Keratinocyte (primary cell): ENCODE measurements at regions not wholly inside any gene's neighbourhood (a gene's known extent, or its start where the extent isn't known, plus 50 kb on each side); places are given as distances from the start of the nearest gene placed in this dataset.

Experiments used
- DNase-seq: peaks from one replicate; pipeline ENCODE4 v3.0.0-alpha.2; 2011; ENCODE audit warnings: low read depth, missing footprints, low spot score
- FAIRE-seq: peaks from 2 replicates; lab custom pipeline; 2011; peaks lifted over from hg19 to GRCh38; lab: Jason Lieb, UNC
- H2AFZ ChIP-seq: 2 replicates; pipeline ENCODE4 v1.6.0; 2012; ENCODE audit warnings: low read length, control low read depth, inconsistent platforms; ENCODE audit not compliant: control insufficient read depth
- H3K27ac ChIP-seq: 2 replicates; pipeline ENCODE4 v1.5.1; 2011; ENCODE audit warnings: low read length; ENCODE audit not compliant: control insufficient read depth, insufficient read depth
- H3K27me3 ChIP-seq: 3 replicates; pipeline ENCODE4 v1.6.0; 2011; ENCODE audit warnings: low read length; ENCODE audit not compliant: control insufficient read depth, insufficient read depth; ENCODE audit errors: extremely low read depth
- H3K36me3 ChIP-seq, 2 experiments: 2 replicates in 1 of 2; 3 replicates in 1 of 2; pipeline ENCODE4 v1.5.1; 2011; ENCODE audit warnings: low read length in 2 of 2, mild to moderate bottlenecking in 1 of 2; ENCODE audit not compliant: control insufficient read depth in 2 of 2, insufficient read depth in 2 of 2; ENCODE audit errors: extremely low read depth in 1 of 2
- H3K4me1 ChIP-seq: 3 replicates; pipeline ENCODE4 v1.5.1; 2011; ENCODE audit warnings: low read length; ENCODE audit not compliant: control insufficient read depth, insufficient read depth; ENCODE audit errors: extremely low read depth
- H3K4me2 ChIP-seq: 3 replicates; pipeline ENCODE4 v1.6.0; 2011; ENCODE audit warnings: low read depth, low read length; ENCODE audit not compliant: control insufficient read depth, insufficient read depth; ENCODE audit errors: extremely low read depth
- H3K4me3 ChIP-seq, 3 experiments: fragments of 200-600 bp in 1 of 3; sonication (generic) in 1 of 3; 2 replicates in 2 of 3; 3 replicates in 1 of 3; pipeline ENCODE4 v1.5.1; 2011 to 2016; ENCODE audit warnings: low read length in 3 of 3, mild to moderate bottlenecking in 3 of 3, control low read depth in 2 of 3, inconsistent platforms in 1 of 3, low read depth in 1 of 3, mixed read lengths in 1 of 3, mixed run types in 1 of 3, moderate library complexity in 1 of 3; ENCODE audit not compliant: control insufficient read depth in 2 of 3, insufficient read depth in 2 of 3; ENCODE audit errors: extremely low read depth in 1 of 3
- H3K79me2 ChIP-seq: 2 replicates; pipeline ENCODE4 v1.6.0; 2012; ENCODE audit warnings: low read length; ENCODE audit not compliant: control insufficient read depth, insufficient read depth
- H3K9ac ChIP-seq: 3 replicates; pipeline ENCODE4 v1.6.0; 2011; ENCODE audit warnings: low read length; ENCODE audit not compliant: control insufficient read depth, insufficient read depth; ENCODE audit errors: extremely low read depth
- H3K9me1 ChIP-seq: 3 replicates; pipeline ENCODE4 v1.6.0; 2011; ENCODE audit warnings: low read length; ENCODE audit not compliant: control insufficient read depth, insufficient read depth; ENCODE audit errors: extremely low read depth
- H3K9me3 ChIP-seq: 2 replicates; pipeline ENCODE4 v1.5.1; 2012; ENCODE audit warnings: low read depth, low read length; ENCODE audit not compliant: control insufficient read depth
- H4K20me1 ChIP-seq: 3 replicates; pipeline ENCODE4 v1.6.0; 2011; ENCODE audit warnings: low read length; ENCODE audit not compliant: control insufficient read depth, insufficient read depth; ENCODE audit errors: extremely low read depth
- EZH2 ChIP-seq: IDR thresholded peaks from one replicate; pipeline ENCODE4 v1.6.1; 2012; ENCODE audit warnings: inconsistent platforms, mild to moderate bottlenecking, low read length, moderate library complexity
- dilution Hi-C: fragments of 300-500 bp; cut with MboI; formaldehyde crosslinking; loops from one replicate; pipeline ENCODE4 v1.7.0; 2020; ENCODE audit warnings: low sequenced_read_pairs; ENCODE audit not compliant: extremely low pct_ligation_motif_present
- TF ChIP-seq, protein P1 (sequence below), 3 experiments: IDR thresholded peaks in 1 of 3; conservative IDR thresholded peaks in 1 of 3; optimal IDR thresholded peaks in 1 of 3; 2 replicates in 2 of 3; 3 replicates in 1 of 3; pipeline versions ENCODE3 to v1.5.1; 2011; ENCODE audit warnings: low read length in 3 of 3, mild to moderate bottlenecking in 3 of 3, moderate library complexity in 2 of 3, control low read depth in 1 of 3, inconsistent platforms in 1 of 3; ENCODE audit not compliant: insufficient read depth in 2 of 3; ENCODE audit errors: extremely low read depth in 1 of 3

DNA sequence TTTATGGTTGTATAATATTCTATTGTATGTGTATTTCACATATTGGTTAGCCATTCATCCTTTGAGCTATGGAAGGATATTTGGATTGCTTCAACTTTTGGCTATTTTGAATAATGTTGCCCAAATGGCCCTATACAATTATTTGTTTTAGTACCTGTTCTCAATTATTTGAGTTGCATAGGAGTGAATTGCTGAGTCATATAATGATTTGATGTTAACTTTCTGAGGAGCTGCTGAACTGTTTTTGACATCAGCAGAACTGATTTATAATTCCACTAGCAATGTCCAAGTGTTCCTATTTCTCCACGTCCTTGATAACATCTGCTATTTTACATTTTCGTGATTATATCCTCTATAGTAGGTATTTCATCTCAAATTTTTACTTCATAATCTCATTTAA lies 839.9 kb downstream of the KCNT2 start:
- no peak for TF ChIP-seq EZH2
- TF ChIP-seq, protein P1, sequence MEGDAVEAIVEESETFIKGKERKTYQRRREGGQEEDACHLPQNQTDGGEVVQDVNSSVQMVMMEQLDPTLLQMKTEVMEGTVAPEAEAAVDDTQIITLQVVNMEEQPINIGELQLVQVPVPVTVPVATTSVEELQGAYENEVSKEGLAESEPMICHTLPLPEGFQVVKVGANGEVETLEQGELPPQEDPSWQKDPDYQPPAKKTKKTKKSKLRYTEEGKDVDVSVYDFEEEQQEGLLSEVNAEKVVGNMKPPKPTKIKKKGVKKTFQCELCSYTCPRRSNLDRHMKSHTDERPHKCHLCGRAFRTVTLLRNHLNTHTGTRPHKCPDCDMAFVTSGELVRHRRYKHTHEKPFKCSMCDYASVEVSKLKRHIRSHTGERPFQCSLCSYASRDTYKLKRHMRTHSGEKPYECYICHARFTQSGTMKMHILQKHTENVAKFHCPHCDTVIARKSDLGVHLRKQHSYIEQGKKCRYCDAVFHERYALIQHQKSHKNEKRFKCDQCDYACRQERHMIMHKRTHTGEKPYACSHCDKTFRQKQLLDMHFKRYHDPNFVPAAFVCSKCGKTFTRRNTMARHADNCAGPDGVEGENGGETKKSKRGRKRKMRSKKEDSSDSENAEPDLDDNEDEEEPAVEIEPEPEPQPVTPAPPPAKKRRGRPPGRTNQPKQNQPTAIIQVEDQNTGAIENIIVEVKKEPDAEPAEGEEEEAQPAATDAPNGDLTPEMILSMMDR (optimal IDR thresholded peaks at IDR 0.05 in 1 of 3, IDR thresholded peaks at IDR 0.05 in 1 of 3, conservative IDR thresholded peaks at IDR 0.05 in 1 of 3; ENCODE audit: extremely low read depth in 1 of 3, insufficient read depth in 2 of 3, low read length in 3 of 3): no peak
- DNase-seq (no peak), FAIRE-seq (no peak)
- Histone ChIP-seq H3K4me1 (no peaks in the 10 kb centered on the region), H3K4me3 (no peak overlapping the region), H3K9me1 (no peaks in the 10 kb centered on the region), H3K27me3 (no peaks in the 10 kb centered on the region), H2AFZ (no peak overlapping the region), H4K20me1 (no peaks in the 10 kb centered on the region), H3K9me3 (no peaks in the 10 kb centered on the region), H3K4me2 (no peak overlapping the region), H3K36me3 (no peaks in the 10 kb centered on the region), H3K79me2 (no peaks in the 10 kb centered on the region), H3K27ac (no peak overlapping the region), H3K9ac (no peak overlapping the region)
- dilution Hi-C loops: no loop called here

DNA sequence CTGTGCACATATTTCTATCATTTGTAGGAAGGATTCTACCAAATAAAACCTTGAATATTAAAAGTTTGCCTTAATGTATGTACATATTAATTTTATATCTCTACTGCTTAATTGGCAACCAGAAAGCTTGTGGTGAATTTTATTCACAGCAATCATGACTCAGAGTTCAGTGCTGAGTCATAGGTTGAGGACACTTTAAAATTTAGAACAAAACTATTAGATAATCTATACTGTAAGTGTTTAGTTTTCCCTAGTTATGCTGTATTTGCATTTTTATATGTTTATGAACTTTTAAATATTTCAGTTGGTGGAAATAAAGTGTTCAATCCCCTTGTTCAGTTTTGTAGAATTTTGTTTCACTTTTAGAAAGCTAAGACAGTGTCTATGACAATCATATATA lies 841.5 kb downstream of the KCNT2 start:
- no peaks in the 10 kb centered on the region for H3K36me3 ChIP-seq
- no peak overlapping the region for H3K4me3 ChIP-seq
- dilution Hi-C loops: no loop called here
- TF ChIP-seq, protein P1 (optimal IDR thresholded peaks at IDR 0.05 in 1 of 3, IDR thresholded peaks at IDR 0.05 in 1 of 3, conservative IDR thresholded peaks at IDR 0.05 in 1 of 3; ENCODE audit: extremely low read depth in 1 of 3, insufficient read depth in 2 of 3, low read length in 3 of 3): no peak
- no peak for TF ChIP-seq EZH2
- no peak overlapping the region for H3K9ac ChIP-seq
- H3K9me3 ChIP-seq: no peaks in the 10 kb centered on the region
- H3K4me1 ChIP-seq: no peaks in the 10 kb centered on the region
- no peaks in the 10 kb centered on the region for H3K27me3 ChIP-seq
- no peak overlapping the region for H2AFZ ChIP-seq
- no peak overlapping the region for H3K4me2 ChIP-seq
- H3K9me1 ChIP-seq: no peaks in the 10 kb centered on the region
- no peak overlapping the region for H3K27ac ChIP-seq
- H3K79me2 ChIP-seq: no peaks in the 10 kb centered on the region
- no peak for FAIRE-seq
- DNase-seq: no peak
- no peaks in the 10 kb centered on the region for H4K20me1 ChIP-seq
